ENCODE measurements at regions not wholly inside any gene's neighbourhood (a gene's known extent, or its start where the extent isn't known, plus 50 kb on each side); places are given as distances from the start of the nearest gene placed in this dataset.
A peak's percentile ranks its signal among the peaks of the same experiment; 100 is the strongest.

DNA sequence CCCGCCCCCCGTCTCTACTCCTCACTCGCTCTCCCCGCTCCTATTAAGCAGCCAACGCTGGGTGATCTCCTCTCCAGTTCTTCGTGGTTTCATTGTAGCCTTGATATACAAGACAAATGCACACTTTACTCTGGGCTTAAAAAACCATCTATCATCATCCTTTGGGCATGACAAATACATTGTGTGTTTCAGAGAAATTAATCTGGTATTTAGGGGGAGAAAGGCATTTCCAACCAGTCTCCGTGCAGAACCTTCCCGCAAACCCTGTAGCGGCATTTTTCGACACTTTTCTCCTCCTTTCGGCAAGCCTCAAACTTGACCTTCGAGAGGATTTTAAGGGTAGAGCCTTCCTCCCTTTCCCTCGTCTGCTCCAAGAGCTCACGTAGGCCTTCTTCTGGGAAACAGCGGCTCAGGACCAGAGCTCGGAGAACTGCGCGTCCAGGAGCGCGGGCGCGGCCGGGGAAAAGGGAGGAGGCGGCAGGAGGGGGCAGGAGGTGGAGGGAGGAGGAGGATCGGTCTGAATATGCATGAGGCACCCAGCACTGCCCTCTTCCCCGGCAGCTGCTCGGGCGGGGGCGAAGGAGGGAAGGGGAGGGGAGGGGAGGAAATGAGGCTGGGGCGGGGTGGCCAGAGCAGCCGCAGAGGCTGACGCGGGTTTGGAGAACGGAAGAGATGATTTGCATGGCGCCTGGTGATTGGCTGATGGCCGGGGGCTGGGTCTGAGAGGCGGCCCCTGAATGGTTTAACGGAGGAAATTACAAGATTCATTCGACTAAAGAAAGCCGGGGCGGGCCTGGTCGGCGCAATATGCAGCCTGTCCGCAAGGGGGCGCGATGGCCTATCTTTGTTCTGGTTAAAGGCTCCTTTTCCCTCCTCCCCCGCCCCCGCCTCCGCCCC lies 127.5 kb downstream of the TMEM161B start:
- TF ChIP-seq POLR2AphosphoS5 (IDR thresholded peaks at IDR 0.05; ENCODE audit: low read depth, low read length) (peak; percentile 37; the same call in 1 of the 2 replicates), TAF1 (IDR thresholded peaks at IDR 0.05; ENCODE audit: borderline replicate concordance, insufficient read depth, low read length) (0 out of 2 replicates have a peak, but pooled peaks have one; percentile 22), FOXP2 (optimal IDR thresholded peaks at IDR 0.05; ENCODE audit: borderline replicate concordance, extremely low read depth, extremely low read length, insufficient read depth) (no peak)

DNA sequence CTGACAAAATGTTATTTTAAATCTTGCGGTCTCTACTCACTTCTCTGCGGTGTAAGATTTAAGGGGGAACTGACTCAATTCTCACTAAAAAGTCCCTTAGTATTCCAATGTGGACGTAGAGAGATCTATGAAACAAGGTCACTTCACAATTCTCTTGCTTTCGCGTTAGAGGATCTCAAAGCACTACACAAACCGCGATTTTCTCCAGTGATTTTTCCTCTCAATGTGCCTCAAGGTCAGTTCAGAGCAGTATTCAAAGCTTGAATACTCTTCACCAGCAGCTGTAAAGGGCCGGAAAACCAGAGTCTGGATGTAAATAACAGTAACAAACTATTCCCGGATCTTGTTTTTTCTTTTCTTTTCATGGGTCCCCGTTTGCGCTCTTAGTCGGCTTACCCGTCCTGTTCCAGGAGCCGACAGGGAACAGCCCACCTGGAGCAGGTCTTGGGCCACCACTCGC lies 128.2 kb downstream of the TMEM161B start:
- TF ChIP-seq SIN3A (IDR thresholded peaks at IDR 0.05; ENCODE audit: borderline replicate concordance, insufficient read depth, low read length) (no peak), FOXP2 (optimal IDR thresholded peaks at IDR 0.05; ENCODE audit: borderline replicate concordance, extremely low read depth, extremely low read length, insufficient read depth) (no peak)

DNA sequence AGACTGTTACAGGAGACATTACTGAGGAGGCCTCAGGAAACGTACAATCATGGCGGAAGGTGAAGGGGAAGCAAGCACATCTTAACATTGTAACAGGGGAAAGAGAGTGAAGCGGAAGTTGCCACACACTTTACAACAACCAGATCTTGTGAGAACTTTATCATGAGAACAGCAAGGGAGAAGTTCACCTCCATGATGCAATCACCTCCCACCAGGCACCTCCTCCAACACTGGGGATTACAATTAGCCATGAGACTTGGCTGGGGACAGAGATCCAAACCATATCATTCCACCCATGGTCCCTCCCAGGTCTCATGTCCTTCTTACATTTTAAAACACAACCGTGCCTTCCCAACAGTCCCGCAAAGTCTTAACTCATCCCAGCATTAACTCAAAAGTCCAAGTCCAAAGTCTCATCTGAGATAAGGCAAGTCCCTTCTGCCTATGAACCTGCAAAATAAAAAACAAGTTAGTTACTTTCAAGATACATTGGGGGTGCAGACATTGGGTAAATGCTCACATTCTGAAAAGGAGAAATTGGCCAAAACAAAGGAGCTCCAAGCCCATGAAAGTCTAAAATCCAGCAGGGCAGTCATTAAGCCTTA lies 138.3 kb downstream of the TMEM161B start:
- no peak for TF ChIP-seq FOXP2 (optimal IDR thresholded peaks at IDR 0.05; ENCODE audit: borderline replicate concordance, extremely low read depth, extremely low read length, insufficient read depth)
- TF ChIP-seq SIN3A (IDR thresholded peaks at IDR 0.05; ENCODE audit: borderline replicate concordance, insufficient read depth, low read length) = no peak
- no peak for TF ChIP-seq REST (IDR thresholded peaks at IDR 0.05; ENCODE audit: insufficient read depth in 1 of 2, low read depth in 2 of 2, low read length in 2 of 2)
- no peak for TF ChIP-seq POLR2AphosphoS5 (IDR thresholded peaks at IDR 0.05; ENCODE audit: low read depth, low read length)
- TF ChIP-seq TAF1 (IDR thresholded peaks at IDR 0.05; ENCODE audit: borderline replicate concordance, insufficient read depth, low read length) = no peak

DNA sequence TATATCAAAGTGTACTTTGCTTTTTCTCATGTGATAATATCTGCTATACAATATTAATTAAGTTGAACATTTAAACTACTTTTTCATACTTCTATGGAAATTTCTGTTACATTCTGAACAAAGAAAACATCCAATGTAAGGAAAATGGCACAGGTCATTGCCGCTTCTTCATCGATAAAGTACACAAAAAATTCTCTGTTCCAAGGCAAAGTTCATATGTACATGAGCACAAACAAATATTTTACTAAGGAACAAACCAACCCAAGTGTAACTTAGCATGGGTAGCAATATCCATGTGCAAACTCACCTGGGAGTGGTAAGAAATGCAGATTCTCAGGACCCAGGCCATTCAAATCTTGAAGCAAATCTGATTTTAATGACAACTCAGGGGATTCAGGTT lies 139.8 kb downstream of the TMEM161B start:
- TF ChIP-seq TAF1 (IDR thresholded peaks at IDR 0.05; ENCODE audit: borderline replicate concordance, insufficient read depth, low read length) (no peak), REST (IDR thresholded peaks at IDR 0.05; ENCODE audit: insufficient read depth in 1 of 2, low read depth in 2 of 2, low read length in 2 of 2) (no peak), SIN3A (IDR thresholded peaks at IDR 0.05; ENCODE audit: borderline replicate concordance, insufficient read depth, low read length) (no peak), POLR2AphosphoS5 (IDR thresholded peaks at IDR 0.05; ENCODE audit: low read depth, low read length) (no peak), FOXP2 (optimal IDR thresholded peaks at IDR 0.05; ENCODE audit: borderline replicate concordance, extremely low read depth, extremely low read length, insufficient read depth) (no peak)

GRCh38 chr5:88119535-88120125 lies 149.0 kb downstream of the TMEM161B start:
- TF ChIP-seq POLR2AphosphoS5 (IDR thresholded peaks at IDR 0.05; ENCODE audit: low read depth, low read length) = no peak

- TF ChIP-seq POLR2AphosphoS5 (IDR thresholded peaks at IDR 0.05; ENCODE audit: low read depth, low read length) (no peak), SIN3A (IDR thresholded peaks at IDR 0.05; ENCODE audit: borderline replicate concordance, insufficient read depth, low read length) (no peak), TAF1 (IDR thresholded peaks at IDR 0.05; ENCODE audit: borderline replicate concordance, insufficient read depth, low read length) (no peak), FOXP2 (optimal IDR thresholded peaks at IDR 0.05; ENCODE audit: borderline replicate concordance, extremely low read depth, extremely low read length, insufficient read depth) (no peak), REST (IDR thresholded peaks at IDR 0.05; ENCODE audit: insufficient read depth in 1 of 2, low read depth in 2 of 2, low read length in 2 of 2) (no peak)
These were observed 150.5 kb downstream of the TMEM161B start for GRCh38 chr5:88118179-88118578.
